Tibial nerve (tissue), 4 donors: ENCODE measurements at regions not wholly inside any gene's neighbourhood (a gene's known extent, or its start where the extent isn't known, plus 50 kb on each side); places are given as distances from the start of the nearest gene placed in this dataset.

ENCODE experiments used
- EP300 ChIP-seq, 2 donors: sonication (generic); formaldehyde crosslinking; IDR thresholded peaks; one replicate each; pipeline ENCODE4 v1.6.1; 2017; ENCODE audit warnings: antibody characterized with exemption in 2 of 2, mild to moderate bottlenecking in 1 of 2
- POLR2A ChIP-seq, 2 donors: fragments of 450-650 bp; IDR thresholded peaks; one replicate each; pipeline ENCODE4 v1.6.1; 2017; ENCODE audit warnings: antibody characterized with exemption in 2 of 2, mild to moderate bottlenecking in 2 of 2, moderate library complexity in 2 of 2
- TF ChIP-seq, protein P1 (sequence below), 5 experiments: fragments of 200-600 bp in 3 of 5; fragments of 450-650 bp in 2 of 5; sonication (generic) in 3 of 5; IDR thresholded peaks; one replicate each; pipeline ENCODE4 v1.5.1; 2016 to 2019; ENCODE audit warnings: antibody characterized with exemption in 5 of 5, mild to moderate bottlenecking in 3 of 5, moderate library complexity in 2 of 5

DNA sequence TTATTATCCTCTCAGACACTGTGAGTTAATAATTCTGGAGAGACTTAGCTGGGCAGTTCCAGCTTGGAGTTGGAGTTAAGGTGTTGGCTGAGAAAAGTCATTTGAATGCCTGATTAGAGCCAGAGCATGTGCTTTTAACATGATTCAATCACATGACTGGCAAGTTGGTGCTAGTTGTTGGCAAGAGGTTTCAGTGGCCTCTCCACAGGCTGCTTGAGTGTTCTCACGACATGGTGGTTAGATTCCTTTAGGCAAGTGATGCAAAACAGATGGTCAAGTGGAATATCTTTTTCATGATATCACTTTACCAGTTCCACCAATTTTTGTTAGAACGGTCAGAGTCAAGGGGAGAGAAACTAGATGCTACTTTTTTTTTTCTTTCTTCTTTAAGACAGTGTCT, 262.7 kb upstream of the FN1 start:
- TF ChIP-seq, protein P1, sequence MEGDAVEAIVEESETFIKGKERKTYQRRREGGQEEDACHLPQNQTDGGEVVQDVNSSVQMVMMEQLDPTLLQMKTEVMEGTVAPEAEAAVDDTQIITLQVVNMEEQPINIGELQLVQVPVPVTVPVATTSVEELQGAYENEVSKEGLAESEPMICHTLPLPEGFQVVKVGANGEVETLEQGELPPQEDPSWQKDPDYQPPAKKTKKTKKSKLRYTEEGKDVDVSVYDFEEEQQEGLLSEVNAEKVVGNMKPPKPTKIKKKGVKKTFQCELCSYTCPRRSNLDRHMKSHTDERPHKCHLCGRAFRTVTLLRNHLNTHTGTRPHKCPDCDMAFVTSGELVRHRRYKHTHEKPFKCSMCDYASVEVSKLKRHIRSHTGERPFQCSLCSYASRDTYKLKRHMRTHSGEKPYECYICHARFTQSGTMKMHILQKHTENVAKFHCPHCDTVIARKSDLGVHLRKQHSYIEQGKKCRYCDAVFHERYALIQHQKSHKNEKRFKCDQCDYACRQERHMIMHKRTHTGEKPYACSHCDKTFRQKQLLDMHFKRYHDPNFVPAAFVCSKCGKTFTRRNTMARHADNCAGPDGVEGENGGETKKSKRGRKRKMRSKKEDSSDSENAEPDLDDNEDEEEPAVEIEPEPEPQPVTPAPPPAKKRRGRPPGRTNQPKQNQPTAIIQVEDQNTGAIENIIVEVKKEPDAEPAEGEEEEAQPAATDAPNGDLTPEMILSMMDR (IDR thresholded peaks at IDR 0.05): no peak
- TF ChIP-seq EP300 (IDR thresholded peaks at IDR 0.05): no peak
- no peak for TF ChIP-seq POLR2A (IDR thresholded peaks at IDR 0.05)
